ENCODE measurements at regions not wholly inside any gene's neighbourhood (a gene's known extent, or its start where the extent isn't known, plus 50 kb on each side); places are given as distances from the start of the nearest gene placed in this dataset.

- intact Hi-C loops (cut with DNase I), result no loop called here
- no peaks in the 10 kb centered on the region for H3K4me1 ChIP-seq
- H3K27ac ChIP-seq, result no peak overlapping the region
- H3K9me3 ChIP-seq, result no peaks in the 10 kb centered on the region
- DNase-seq (no peak), FAIRE-seq (no peak), ATAC-seq (no peak)
- H3K36me3 ChIP-seq, result no peaks in the 10 kb centered on the region
- H3K27me3 ChIP-seq, result no peaks in the 10 kb centered on the region
- WGBS, 2 donors, result 60 to 72% methylated on average over 6 of the region's 6 CpGs
- no peak overlapping the region for H3K4me3 ChIP-seq
- no peak for TF ChIP-seq CTCF (IDR thresholded peaks at IDR 0.05)
These were observed 217.0 kb downstream of the CMPK2 start for GRCh38 chr2:6648596-6649247.

- 86 to 93% methylated on average over 5 of the region's 5 CpGs for WGBS, 2 donors
- TF ChIP-seq CTCF (IDR thresholded peaks at IDR 0.05), result no peak
- intact Hi-C loops (cut with DNase I), result no loop called here
- ATAC-seq (no peak), FAIRE-seq (no peak), DNase-seq (no peak)
- Histone ChIP-seq H3K4me1 (no peaks in the 10 kb centered on the region), H3K9me3 (no peaks in the 10 kb centered on the region), H3K27me3 (no peaks in the 10 kb centered on the region), H3K4me3 (no peak overlapping the region), H3K36me3 (no peaks in the 10 kb centered on the region), H3K27ac (no peak overlapping the region)
These were observed 215.4 kb downstream of the CMPK2 start for GRCh38 chr2:6650311-6650710.

- no peak for FAIRE-seq
- TF ChIP-seq CTCF (IDR thresholded peaks at IDR 0.05), result no peak
- no peak overlapping the region for H3K4me3 ChIP-seq
- no peaks in the 10 kb centered on the region for H3K4me1 ChIP-seq
- H3K36me3 ChIP-seq, result no peaks in the 10 kb centered on the region
- H3K9me3 ChIP-seq, result no peaks in the 10 kb centered on the region
- ATAC-seq, result no peak
- intact Hi-C loops (cut with DNase I), result no loop called here
- 80 to 86% methylated on average over 2 of the region's 2 CpGs for WGBS, 2 donors
- no peak overlapping the region for H3K27ac ChIP-seq
- H3K27me3 ChIP-seq, result no peaks in the 10 kb centered on the region
- DNase-seq, result no peak
These were observed 213.5 kb downstream of the CMPK2 start for GRCh38 chr2:6652251-6652650.

- FAIRE-seq, result no peak
- Histone ChIP-seq H3K4me1 (no peaks in the 10 kb centered on the region), H3K4me3 (no peak overlapping the region), H3K9me3 (no peaks in the 10 kb centered on the region), H3K27me3 (no peaks in the 10 kb centered on the region), H3K36me3 (no peaks in the 10 kb centered on the region), H3K27ac (no peak overlapping the region)
- intact Hi-C loops (cut with DNase I), result no loop called here
- no peak for DNase-seq
- WGBS, 2 donors, result 86 to 88% methylated on average over 7 of the region's 7 CpGs
- TF ChIP-seq CTCF (IDR thresholded peaks at IDR 0.05), result no peak
- no peak for ATAC-seq
These were observed 212.4 kb downstream of the CMPK2 start for GRCh38 chr2:6653281-6653750.

- no peak for TF ChIP-seq CTCF (IDR thresholded peaks at IDR 0.05)
- ATAC-seq (peak in 2 of 4 donors; percentile 50 to 65), FAIRE-seq (no peak), DNase-seq (no peak)
- intact Hi-C loops (cut with DNase I), result no loop called here
- H3K4me1 ChIP-seq, result no peaks in the 10 kb centered on the region
- no peaks in the 10 kb centered on the region for H3K27me3 ChIP-seq
- H3K9me3 ChIP-seq, result no peaks in the 10 kb centered on the region
- H3K4me3 ChIP-seq, result no peak overlapping the region
- no peaks in the 10 kb centered on the region for H3K36me3 ChIP-seq
- no peak overlapping the region for H3K27ac ChIP-seq
- 12 to 14% methylated on average over 5 of the region's 5 CpGs for WGBS, 2 donors
These were observed 211.4 kb downstream of the CMPK2 start for GRCh38 chr2:6654279-6654678.

Measured in pancreas (tissue), 10 donors.